ENCODE measurements at regions not wholly inside any gene's neighbourhood (a gene's known extent, or its start where the extent isn't known, plus 50 kb on each side); places are given as distances from the start of the nearest gene placed in this dataset.

DNA sequence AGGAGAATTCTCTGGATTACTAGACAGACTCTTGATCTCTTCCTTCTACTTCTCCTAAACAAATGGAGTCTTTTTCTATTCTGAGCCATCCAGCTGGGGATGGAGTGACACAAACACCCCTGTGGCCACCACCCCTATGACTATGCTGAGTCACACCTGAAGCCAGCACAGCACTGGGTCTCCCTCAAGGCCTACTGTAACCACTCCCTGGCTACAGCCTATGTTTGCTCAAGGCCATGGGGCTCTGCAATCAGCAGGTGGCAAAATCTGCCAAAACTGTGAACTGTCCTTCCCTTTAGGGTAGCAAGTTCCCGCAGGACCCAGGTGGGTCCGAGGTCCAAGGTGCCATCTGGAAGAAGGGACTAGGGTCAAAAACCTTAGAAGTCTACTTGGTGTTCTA is 132.3 kb downstream of the TINAG start:
- CTCF ChIA-PET: no interaction called here
- WGBS (ENCODE audit: insufficient coverage): 100% methylated on average over 2 of the region's 2 CpGs
- H3K36me3 ChIP-seq (ENCODE audit: control insufficient read depth in 4 of 4, insufficient read depth in 4 of 4, low read length in 3 of 4): no peaks in the 10 kb centered on the region
- H3K4me1 ChIP-seq (ENCODE audit: control extremely low read depth in 1 of 4, control insufficient read depth in 4 of 4, insufficient read depth in 4 of 4, low read length in 3 of 4): no peaks in the 10 kb centered on the region
- no peak overlapping the region for H3K27ac ChIP-seq (ENCODE audit: insufficient read depth in 1 of 2, low read depth in 1 of 2, low read length in 2 of 2, poor library complexity in 1 of 2, severe bottlenecking in 2 of 2)
- no peak for DNase-seq
- H3K4me3 ChIP-seq (ENCODE audit: control insufficient read depth in 1 of 7, extremely low read depth in 1 of 7, insufficient read depth in 4 of 7, low read depth in 2 of 7, low read length in 6 of 7): no peak overlapping the region
- no peaks in the 10 kb centered on the region for H3K9me3 ChIP-seq (ENCODE audit: control extremely low read depth in 1 of 5, control insufficient read depth in 4 of 5, insufficient read depth in 2 of 5, low read depth in 1 of 5, low read length in 4 of 5)
- no peaks in the 10 kb centered on the region for H3K27me3 ChIP-seq (replicated peaks in 2 of 5; ENCODE audit: control insufficient read depth in 4 of 5, insufficient read depth in 5 of 5, low read length in 4 of 5)
- POLR2A ChIA-PET: no interaction called here

GRCh38 chr6:54441020-54441419 is 132.8 kb downstream of the TINAG start:
- DNase-seq: no peak
- Histone ChIP-seq H3K4me3 (ENCODE audit: control insufficient read depth in 1 of 7, extremely low read depth in 1 of 7, insufficient read depth in 4 of 7, low read depth in 2 of 7, low read length in 6 of 7) (no peak overlapping the region), H3K36me3 (ENCODE audit: control insufficient read depth in 4 of 4, insufficient read depth in 4 of 4, low read length in 3 of 4) (no peaks in the 10 kb centered on the region), H3K9me3 (ENCODE audit: control extremely low read depth in 1 of 5, control insufficient read depth in 4 of 5, insufficient read depth in 2 of 5, low read depth in 1 of 5, low read length in 4 of 5) (no peaks in the 10 kb centered on the region), H3K27me3 (replicated peaks in 2 of 5; ENCODE audit: control insufficient read depth in 4 of 5, insufficient read depth in 5 of 5, low read length in 4 of 5) (no peaks in the 10 kb centered on the region), H3K4me1 (ENCODE audit: control extremely low read depth in 1 of 4, control insufficient read depth in 4 of 4, insufficient read depth in 4 of 4, low read length in 3 of 4) (no peaks in the 10 kb centered on the region), H3K27ac (ENCODE audit: insufficient read depth in 1 of 2, low read depth in 1 of 2, low read length in 2 of 2, poor library complexity in 1 of 2, severe bottlenecking in 2 of 2) (no peak overlapping the region)
- CTCF ChIA-PET: no interaction called here
- POLR2A ChIA-PET: no interaction called here
- 100% methylated on average over 2 of the region's 2 CpGs for WGBS (ENCODE audit: insufficient coverage)

DNA sequence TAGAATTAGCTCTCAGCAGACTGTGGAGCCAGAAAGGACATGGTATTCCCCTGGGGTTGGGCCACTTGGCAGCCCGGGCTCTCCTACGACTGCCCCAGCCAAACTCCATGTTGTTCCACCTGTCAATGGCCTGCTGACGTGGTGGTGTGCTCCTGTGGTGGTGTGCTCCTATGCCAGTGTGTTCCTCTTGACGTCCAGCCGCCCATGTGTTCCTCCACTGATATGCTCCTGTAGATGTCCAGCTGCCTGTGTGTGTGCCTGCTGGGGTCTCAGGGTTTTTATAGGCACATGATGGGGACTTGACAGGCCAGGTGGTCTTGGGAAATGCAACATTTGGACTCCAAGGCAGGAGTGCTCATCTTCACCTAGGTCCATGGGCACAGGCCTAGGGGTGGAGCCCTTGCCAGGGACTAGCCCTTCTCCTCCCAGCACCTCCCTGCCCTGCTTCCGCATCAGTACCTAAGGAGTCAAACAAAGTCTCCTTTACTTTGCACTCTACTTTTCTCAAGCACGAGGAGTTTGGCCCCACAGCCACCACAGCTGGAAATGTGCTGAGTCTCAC is 133.5 kb downstream of the TINAG start:
- POLR2A ChIA-PET: no interaction called here
- Histone ChIP-seq H3K27me3 (replicated peaks in 2 of 5; ENCODE audit: control insufficient read depth in 4 of 5, insufficient read depth in 5 of 5, low read length in 4 of 5) (no peaks in the 10 kb centered on the region), H3K9me3 (ENCODE audit: control extremely low read depth in 1 of 5, control insufficient read depth in 4 of 5, insufficient read depth in 2 of 5, low read depth in 1 of 5, low read length in 4 of 5) (no peaks in the 10 kb centered on the region)

GRCh38 chr6:54445207-54445606 is 137.0 kb downstream of the TINAG start:
- ChIA-PET POLR2A (no interaction called here), CTCF (no interaction called here)
- no peak for DNase-seq
- no peaks in the 10 kb centered on the region for H3K36me3 ChIP-seq (ENCODE audit: control insufficient read depth in 4 of 4, insufficient read depth in 4 of 4, low read length in 3 of 4)
- no peak overlapping the region for H3K4me3 ChIP-seq (ENCODE audit: control insufficient read depth in 1 of 7, extremely low read depth in 1 of 7, insufficient read depth in 4 of 7, low read depth in 2 of 7, low read length in 6 of 7)
- H3K27ac ChIP-seq (ENCODE audit: insufficient read depth in 1 of 2, low read depth in 1 of 2, low read length in 2 of 2, poor library complexity in 1 of 2, severe bottlenecking in 2 of 2): no peak overlapping the region
- H3K27me3 ChIP-seq (replicated peaks in 2 of 5; ENCODE audit: control insufficient read depth in 4 of 5, insufficient read depth in 5 of 5, low read length in 4 of 5): no peaks in the 10 kb centered on the region
- H3K4me1 ChIP-seq (ENCODE audit: control extremely low read depth in 1 of 4, control insufficient read depth in 4 of 4, insufficient read depth in 4 of 4, low read length in 3 of 4): no peaks in the 10 kb centered on the region
- no peaks in the 10 kb centered on the region for H3K9me3 ChIP-seq (ENCODE audit: control extremely low read depth in 1 of 5, control insufficient read depth in 4 of 5, insufficient read depth in 2 of 5, low read depth in 1 of 5, low read length in 4 of 5)

More for the DNA sequence above, 133.5 kb downstream of the TINAG start:
- 84% methylated on average over 6 of the region's 7 CpGs for WGBS (ENCODE audit: insufficient coverage)
- Histone ChIP-seq H3K36me3 (ENCODE audit: control insufficient read depth in 4 of 4, insufficient read depth in 4 of 4, low read length in 3 of 4) (no peaks in the 10 kb centered on the region), H3K27ac (ENCODE audit: insufficient read depth in 1 of 2, low read depth in 1 of 2, low read length in 2 of 2, poor library complexity in 1 of 2, severe bottlenecking in 2 of 2) (no peak overlapping the region), H3K4me3 (ENCODE audit: control insufficient read depth in 1 of 7, extremely low read depth in 1 of 7, insufficient read depth in 4 of 7, low read depth in 2 of 7, low read length in 6 of 7) (no peak overlapping the region), H3K4me1 (ENCODE audit: control extremely low read depth in 1 of 4, control insufficient read depth in 4 of 4, insufficient read depth in 4 of 4, low read length in 3 of 4) (no peaks in the 10 kb centered on the region)
- CTCF ChIA-PET: no interaction called here
- DNase-seq: no peak

- no CpG with 5 or more reads among the region's 4 CpGs for WGBS (ENCODE audit: insufficient coverage)
- no peak overlapping the region for H3K27ac ChIP-seq (ENCODE audit: insufficient read depth in 1 of 2, low read depth in 1 of 2, low read length in 2 of 2, poor library complexity in 1 of 2, severe bottlenecking in 2 of 2)
- H3K36me3 ChIP-seq (ENCODE audit: control insufficient read depth in 4 of 4, insufficient read depth in 4 of 4, low read length in 3 of 4): no peaks in the 10 kb centered on the region
- DNase-seq: no peak
- no peak overlapping the region for H3K4me3 ChIP-seq (ENCODE audit: control insufficient read depth in 1 of 7, extremely low read depth in 1 of 7, insufficient read depth in 4 of 7, low read depth in 2 of 7, low read length in 6 of 7)
- H3K9me3 ChIP-seq (ENCODE audit: control extremely low read depth in 1 of 5, control insufficient read depth in 4 of 5, insufficient read depth in 2 of 5, low read depth in 1 of 5, low read length in 4 of 5): no peaks in the 10 kb centered on the region
- no peaks in the 10 kb centered on the region for H3K4me1 ChIP-seq (ENCODE audit: control extremely low read depth in 1 of 4, control insufficient read depth in 4 of 4, insufficient read depth in 4 of 4, low read length in 3 of 4)
- POLR2A ChIA-PET: no interaction called here
- CTCF ChIA-PET: no interaction called here
- H3K27me3 ChIP-seq (replicated peaks in 2 of 5; ENCODE audit: control insufficient read depth in 4 of 5, insufficient read depth in 5 of 5, low read length in 4 of 5): no peaks in the 10 kb centered on the region
Measured at GRCh38 chr6:54448617-54449016, 140.4 kb downstream of the TINAG start.

- no peaks in the 10 kb centered on the region for H3K36me3 ChIP-seq (ENCODE audit: control insufficient read depth in 4 of 4, insufficient read depth in 4 of 4, low read length in 3 of 4)
- ChIA-PET POLR2A (no interaction called here), CTCF (no interaction called here)
- H3K4me1 ChIP-seq (ENCODE audit: control extremely low read depth in 1 of 4, control insufficient read depth in 4 of 4, insufficient read depth in 4 of 4, low read length in 3 of 4): no peaks in the 10 kb centered on the region
- H3K9me3 ChIP-seq (ENCODE audit: control extremely low read depth in 1 of 5, control insufficient read depth in 4 of 5, insufficient read depth in 2 of 5, low read depth in 1 of 5, low read length in 4 of 5): peaks cover 0 to 1% (median 0%) of the 10 kb centered on the region in 5 experiments
- H3K27ac ChIP-seq (ENCODE audit: insufficient read depth in 1 of 2, low read depth in 1 of 2, low read length in 2 of 2, poor library complexity in 1 of 2, severe bottlenecking in 2 of 2): no peak overlapping the region
- H3K4me3 ChIP-seq (ENCODE audit: control insufficient read depth in 1 of 7, extremely low read depth in 1 of 7, insufficient read depth in 4 of 7, low read depth in 2 of 7, low read length in 6 of 7): no peak overlapping the region
- no peak for DNase-seq
- no peaks in the 10 kb centered on the region for H3K27me3 ChIP-seq (replicated peaks in 2 of 5; ENCODE audit: control insufficient read depth in 4 of 5, insufficient read depth in 5 of 5, low read length in 4 of 5)
Measured at GRCh38 chr6:54451516-54451915, 143.3 kb downstream of the TINAG start.

DNA sequence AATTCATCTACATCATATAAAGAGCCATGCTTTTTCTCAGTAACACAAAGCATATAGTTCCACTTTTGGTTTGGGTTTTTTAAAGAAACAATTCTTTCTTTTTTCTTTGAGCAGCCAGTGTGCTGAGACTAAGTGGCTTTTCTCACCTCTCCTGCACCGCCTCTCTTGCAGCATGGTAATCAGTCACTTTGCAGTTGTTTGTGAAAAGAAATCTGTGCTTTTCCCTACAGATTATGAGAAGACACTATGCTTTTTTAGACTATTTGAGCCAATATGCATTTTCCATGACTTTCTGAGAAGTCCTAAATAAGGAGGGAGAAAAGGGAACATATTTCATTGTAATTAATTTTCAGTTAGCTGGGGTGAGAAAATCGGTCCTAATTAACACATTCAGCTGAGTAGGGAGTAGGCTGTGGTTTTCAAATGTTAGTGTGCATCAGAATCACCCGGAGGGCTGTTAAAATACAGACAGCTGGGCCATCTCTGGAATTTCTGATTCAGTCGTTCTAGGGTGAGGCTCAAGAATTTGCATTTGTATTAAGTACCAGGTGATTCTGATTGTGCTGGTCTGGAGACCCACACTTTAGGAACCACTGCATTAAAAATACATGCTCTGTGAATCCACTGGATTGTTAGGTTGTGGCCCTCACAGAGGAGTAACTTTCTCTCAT is 155.2 kb downstream of the TINAG start:
- H3K27me3 ChIP-seq (replicated peaks in 2 of 5; ENCODE audit: control insufficient read depth in 4 of 5, insufficient read depth in 5 of 5, low read length in 4 of 5): no peaks in the 10 kb centered on the region
- POLR2A ChIA-PET: no interaction called here
- no peaks in the 10 kb centered on the region for H3K9me3 ChIP-seq (ENCODE audit: control extremely low read depth in 1 of 5, control insufficient read depth in 4 of 5, insufficient read depth in 2 of 5, low read depth in 1 of 5, low read length in 4 of 5)
- H3K4me1 ChIP-seq (ENCODE audit: control extremely low read depth in 1 of 4, control insufficient read depth in 4 of 4, insufficient read depth in 4 of 4, low read length in 3 of 4): no peaks in the 10 kb centered on the region
- H3K4me3 ChIP-seq (ENCODE audit: control insufficient read depth in 1 of 7, extremely low read depth in 1 of 7, insufficient read depth in 4 of 7, low read depth in 2 of 7, low read length in 6 of 7): no peak overlapping the region
- H3K36me3 ChIP-seq (ENCODE audit: control insufficient read depth in 4 of 4, insufficient read depth in 4 of 4, low read length in 3 of 4): no peaks in the 10 kb centered on the region
- CTCF ChIA-PET: interaction anchor here (0.6 kb wide), 1 partner anchor 1430 kb away, joined by 3 read pairs; no protein-coding TSS in a partner anchor
- no peak overlapping the region for H3K27ac ChIP-seq (ENCODE audit: insufficient read depth in 1 of 2, low read depth in 1 of 2, low read length in 2 of 2, poor library complexity in 1 of 2, severe bottlenecking in 2 of 2)
- no peak for DNase-seq
- 72% methylated on average over 3 of the region's 4 CpGs for WGBS (ENCODE audit: insufficient coverage)

All from common myeloid progenitor, CD34-positive (primary cell).